GM23338 (cell line): ENCODE measurements at regions not wholly inside any gene's neighbourhood (a gene's known extent, or its start where the extent isn't known, plus 50 kb on each side); places are given as distances from the start of the nearest gene placed in this dataset.

Experiments used
- ETS1 ChIP-seq: IDR thresholded peaks from 2 replicates; pipeline ENCODE4 v1.6.1; 2016; ENCODE audit warnings: antibody characterized with exemption
- EZH2 ChIP-seq: fragments of 200-600 bp; sonication (generic); IDR thresholded peaks from one replicate; pipeline ENCODE4 v1.8.0; 2017; ENCODE audit warnings: antibody characterized with exemption, mild to moderate bottlenecking, low read depth; ENCODE audit not compliant: unreplicated experiment
- EZH2phosphoT487 ChIP-seq: fragments of 200-600 bp; sonication (generic); IDR thresholded peaks from one replicate; pipeline ENCODE4 v1.8.1; 2018; ENCODE audit warnings: antibody characterized with exemption; ENCODE audit not compliant: unreplicated experiment
- POLR2AphosphoS5 ChIP-seq: IDR thresholded peaks from 2 replicates; pipeline ENCODE4 v1.6.1; 2016; ENCODE audit warnings: antibody characterized with exemption, low read depth
- TF ChIP-seq, protein P1 (sequence below), 2 experiments: fragments of 200-600 bp in 1 of 2; sonication (generic) in 1 of 2; conservative IDR thresholded peaks; 2 replicates each; pipeline versions ENCODE4 v1.5.1 to v1.6.1; 2016 to 2017; ENCODE audit warnings: antibody characterized with exemption in 2 of 2, low read depth in 2 of 2, mild to moderate bottlenecking in 2 of 2, moderate library complexity in 1 of 2

DNA sequence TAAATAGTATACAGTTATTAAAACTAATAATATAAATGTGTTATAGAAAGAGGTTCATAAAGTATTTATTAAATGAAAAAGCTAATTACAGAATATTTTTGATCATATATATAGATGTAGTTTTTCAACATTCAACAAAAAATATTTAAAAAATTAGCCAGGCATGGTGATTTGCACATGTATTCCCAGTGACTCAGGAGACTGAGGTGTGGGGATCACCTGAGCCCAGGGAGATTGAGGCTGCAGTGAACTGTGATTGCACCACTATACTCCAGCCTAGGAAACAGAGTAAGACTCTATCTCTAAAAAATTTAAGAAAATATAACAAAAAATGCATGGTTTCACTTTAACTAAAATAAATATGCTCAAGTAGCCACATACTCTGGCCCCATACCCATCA, 118.0 kb upstream of the SEMA3C start:
- no peak for TF ChIP-seq EZH2
- TF ChIP-seq, protein P1, sequence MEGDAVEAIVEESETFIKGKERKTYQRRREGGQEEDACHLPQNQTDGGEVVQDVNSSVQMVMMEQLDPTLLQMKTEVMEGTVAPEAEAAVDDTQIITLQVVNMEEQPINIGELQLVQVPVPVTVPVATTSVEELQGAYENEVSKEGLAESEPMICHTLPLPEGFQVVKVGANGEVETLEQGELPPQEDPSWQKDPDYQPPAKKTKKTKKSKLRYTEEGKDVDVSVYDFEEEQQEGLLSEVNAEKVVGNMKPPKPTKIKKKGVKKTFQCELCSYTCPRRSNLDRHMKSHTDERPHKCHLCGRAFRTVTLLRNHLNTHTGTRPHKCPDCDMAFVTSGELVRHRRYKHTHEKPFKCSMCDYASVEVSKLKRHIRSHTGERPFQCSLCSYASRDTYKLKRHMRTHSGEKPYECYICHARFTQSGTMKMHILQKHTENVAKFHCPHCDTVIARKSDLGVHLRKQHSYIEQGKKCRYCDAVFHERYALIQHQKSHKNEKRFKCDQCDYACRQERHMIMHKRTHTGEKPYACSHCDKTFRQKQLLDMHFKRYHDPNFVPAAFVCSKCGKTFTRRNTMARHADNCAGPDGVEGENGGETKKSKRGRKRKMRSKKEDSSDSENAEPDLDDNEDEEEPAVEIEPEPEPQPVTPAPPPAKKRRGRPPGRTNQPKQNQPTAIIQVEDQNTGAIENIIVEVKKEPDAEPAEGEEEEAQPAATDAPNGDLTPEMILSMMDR (conservative IDR thresholded peaks at IDR 0.05; ENCODE audit: low read depth in 2 of 2): no peak
- TF ChIP-seq POLR2AphosphoS5: no peak
- no peak for TF ChIP-seq ETS1
- TF ChIP-seq EZH2phosphoT487: no peak
